ENCODE measurements at regions not wholly inside any gene's neighbourhood (a gene's known extent, or its start where the extent isn't known, plus 50 kb on each side); places are given as distances from the start of the nearest gene placed in this dataset.

GRCh38 chr10:130725474-130725970 is 586.0 kb downstream of the TCERG1L start:
- H3K27me3 ChIP-seq (replicated peaks in 2 of 5; ENCODE audit: control insufficient read depth in 4 of 5, insufficient read depth in 5 of 5, low read length in 4 of 5): peaks cover 0 to 1% (median 0%) of the 10 kb centered on the region in 5 experiments
- no peak overlapping the region for H3K27ac ChIP-seq (ENCODE audit: insufficient read depth in 1 of 2, low read depth in 1 of 2, low read length in 2 of 2, poor library complexity in 1 of 2, severe bottlenecking in 2 of 2)
- WGBS (ENCODE audit: insufficient coverage): 84% methylated on average over 5 of the region's 7 CpGs
- DNase-seq: no peak
- POLR2A ChIA-PET: no interaction called here
- H3K4me1 ChIP-seq (ENCODE audit: control extremely low read depth in 1 of 4, control insufficient read depth in 4 of 4, insufficient read depth in 4 of 4, low read length in 3 of 4): no peaks in the 10 kb centered on the region
- H3K4me3 ChIP-seq (ENCODE audit: control insufficient read depth in 1 of 7, extremely low read depth in 1 of 7, insufficient read depth in 4 of 7, low read depth in 2 of 7, low read length in 6 of 7): no peak overlapping the region
- H3K36me3 ChIP-seq (ENCODE audit: control insufficient read depth in 4 of 4, insufficient read depth in 4 of 4, low read length in 3 of 4): no peaks in the 10 kb centered on the region
- no peaks in the 10 kb centered on the region for H3K9me3 ChIP-seq (ENCODE audit: control extremely low read depth in 1 of 5, control insufficient read depth in 4 of 5, insufficient read depth in 2 of 5, low read depth in 1 of 5, low read length in 4 of 5)
- CTCF ChIA-PET: no interaction called here

GRCh38 chr10:130726996-130727725 is 584.4 kb downstream of the TCERG1L start:
- WGBS (ENCODE audit: insufficient coverage): 92% methylated on average over 14 of the region's 23 CpGs
- CTCF ChIA-PET: no interaction called here

GRCh38 chr10:130727766-130728490 is 583.6 kb downstream of the TCERG1L start:
- 82% methylated on average over 13 of the region's 15 CpGs for WGBS (ENCODE audit: insufficient coverage)
- CTCF ChIA-PET: no interaction called here

More at GRCh38 chr10:130726996-130727725, 584.4 kb downstream of the TCERG1L start:
- POLR2A ChIA-PET: no interaction called here
- no peak overlapping the region for H3K27ac ChIP-seq (ENCODE audit: insufficient read depth in 1 of 2, low read depth in 1 of 2, low read length in 2 of 2, poor library complexity in 1 of 2, severe bottlenecking in 2 of 2)
- H3K9me3 ChIP-seq (ENCODE audit: control extremely low read depth in 1 of 5, control insufficient read depth in 4 of 5, insufficient read depth in 2 of 5, low read depth in 1 of 5, low read length in 4 of 5): no peaks in the 10 kb centered on the region
- no peaks in the 10 kb centered on the region for H3K4me1 ChIP-seq (ENCODE audit: control extremely low read depth in 1 of 4, control insufficient read depth in 4 of 4, insufficient read depth in 4 of 4, low read length in 3 of 4)
- DNase-seq: no peak
- H3K36me3 ChIP-seq (ENCODE audit: control insufficient read depth in 4 of 4, insufficient read depth in 4 of 4, low read length in 3 of 4): no peaks in the 10 kb centered on the region
- H3K27me3 ChIP-seq (replicated peaks in 2 of 5; ENCODE audit: control insufficient read depth in 4 of 5, insufficient read depth in 5 of 5, low read length in 4 of 5): peaks cover 0 to 1% (median 0%) of the 10 kb centered on the region in 5 experiments
- no peak overlapping the region for H3K4me3 ChIP-seq (ENCODE audit: control insufficient read depth in 1 of 7, extremely low read depth in 1 of 7, insufficient read depth in 4 of 7, low read depth in 2 of 7, low read length in 6 of 7)

GRCh38 chr10:130728531-130729215 is 582.8 kb downstream of the TCERG1L start:
- DNase-seq: no peak
- no peaks in the 10 kb centered on the region for H3K36me3 ChIP-seq (ENCODE audit: control insufficient read depth in 4 of 4, insufficient read depth in 4 of 4, low read length in 3 of 4)
- ChIA-PET CTCF (no interaction called here), POLR2A (no interaction called here)
- H3K27ac ChIP-seq (ENCODE audit: insufficient read depth in 1 of 2, low read depth in 1 of 2, low read length in 2 of 2, poor library complexity in 1 of 2, severe bottlenecking in 2 of 2): no peak overlapping the region
- H3K27me3 ChIP-seq (replicated peaks in 2 of 5; ENCODE audit: control insufficient read depth in 4 of 5, insufficient read depth in 5 of 5, low read length in 4 of 5): no peaks in the 10 kb centered on the region
- H3K4me3 ChIP-seq (ENCODE audit: control insufficient read depth in 1 of 7, extremely low read depth in 1 of 7, insufficient read depth in 4 of 7, low read depth in 2 of 7, low read length in 6 of 7): no peak overlapping the region
- 90% methylated on average over 17 of the region's 23 CpGs for WGBS (ENCODE audit: insufficient coverage)
- no peaks in the 10 kb centered on the region for H3K9me3 ChIP-seq (ENCODE audit: control extremely low read depth in 1 of 5, control insufficient read depth in 4 of 5, insufficient read depth in 2 of 5, low read depth in 1 of 5, low read length in 4 of 5)
- H3K4me1 ChIP-seq (ENCODE audit: control extremely low read depth in 1 of 4, control insufficient read depth in 4 of 4, insufficient read depth in 4 of 4, low read length in 3 of 4): no peaks in the 10 kb centered on the region

More at GRCh38 chr10:130727766-130728490, 583.6 kb downstream of the TCERG1L start:
- Histone ChIP-seq H3K27me3 (replicated peaks in 2 of 5; ENCODE audit: control insufficient read depth in 4 of 5, insufficient read depth in 5 of 5, low read length in 4 of 5) (no peaks in the 10 kb centered on the region), H3K36me3 (ENCODE audit: control insufficient read depth in 4 of 4, insufficient read depth in 4 of 4, low read length in 3 of 4) (no peaks in the 10 kb centered on the region), H3K9me3 (ENCODE audit: control extremely low read depth in 1 of 5, control insufficient read depth in 4 of 5, insufficient read depth in 2 of 5, low read depth in 1 of 5, low read length in 4 of 5) (no peaks in the 10 kb centered on the region), H3K27ac (ENCODE audit: insufficient read depth in 1 of 2, low read depth in 1 of 2, low read length in 2 of 2, poor library complexity in 1 of 2, severe bottlenecking in 2 of 2) (no peak overlapping the region), H3K4me3 (ENCODE audit: control insufficient read depth in 1 of 7, extremely low read depth in 1 of 7, insufficient read depth in 4 of 7, low read depth in 2 of 7, low read length in 6 of 7) (no peak overlapping the region), H3K4me1 (ENCODE audit: control extremely low read depth in 1 of 4, control insufficient read depth in 4 of 4, insufficient read depth in 4 of 4, low read length in 3 of 4) (no peaks in the 10 kb centered on the region)
- POLR2A ChIA-PET: no interaction called here
- DNase-seq: no peak

- ChIA-PET CTCF (no interaction called here), POLR2A (no interaction called here)
- Histone ChIP-seq H3K36me3 (ENCODE audit: control insufficient read depth in 4 of 4, insufficient read depth in 4 of 4, low read length in 3 of 4) (no peaks in the 10 kb centered on the region), H3K4me1 (ENCODE audit: control extremely low read depth in 1 of 4, control insufficient read depth in 4 of 4, insufficient read depth in 4 of 4, low read length in 3 of 4) (no peaks in the 10 kb centered on the region), H3K4me3 (ENCODE audit: control insufficient read depth in 1 of 7, extremely low read depth in 1 of 7, insufficient read depth in 4 of 7, low read depth in 2 of 7, low read length in 6 of 7) (no peak overlapping the region), H3K27ac (ENCODE audit: insufficient read depth in 1 of 2, low read depth in 1 of 2, low read length in 2 of 2, poor library complexity in 1 of 2, severe bottlenecking in 2 of 2) (no peak overlapping the region), H3K9me3 (ENCODE audit: control extremely low read depth in 1 of 5, control insufficient read depth in 4 of 5, insufficient read depth in 2 of 5, low read depth in 1 of 5, low read length in 4 of 5) (no peaks in the 10 kb centered on the region), H3K27me3 (replicated peaks in 2 of 5; ENCODE audit: control insufficient read depth in 4 of 5, insufficient read depth in 5 of 5, low read length in 4 of 5) (no peaks in the 10 kb centered on the region)
- no peak for DNase-seq
Observed at GRCh38 chr10:130729876-130730275, 581.6 kb downstream of the TCERG1L start.

- H3K4me1 ChIP-seq (ENCODE audit: control extremely low read depth in 1 of 4, control insufficient read depth in 4 of 4, insufficient read depth in 4 of 4, low read length in 3 of 4): no peaks in the 10 kb centered on the region
- peaks cover 0 to 8% (median 0%) of the 10 kb centered on the region in 5 experiments for H3K27me3 ChIP-seq (replicated peaks in 2 of 5; ENCODE audit: control insufficient read depth in 4 of 5, insufficient read depth in 5 of 5, low read length in 4 of 5)
- ChIA-PET CTCF (no interaction called here), POLR2A (no interaction called here)
- DNase-seq: no peak
- H3K36me3 ChIP-seq (ENCODE audit: control insufficient read depth in 4 of 4, insufficient read depth in 4 of 4, low read length in 3 of 4): no peaks in the 10 kb centered on the region
- no peaks in the 10 kb centered on the region for H3K9me3 ChIP-seq (ENCODE audit: control extremely low read depth in 1 of 5, control insufficient read depth in 4 of 5, insufficient read depth in 2 of 5, low read depth in 1 of 5, low read length in 4 of 5)
- no peak overlapping the region for H3K27ac ChIP-seq (ENCODE audit: insufficient read depth in 1 of 2, low read depth in 1 of 2, low read length in 2 of 2, poor library complexity in 1 of 2, severe bottlenecking in 2 of 2)
- WGBS (ENCODE audit: insufficient coverage): 43% methylated on average over 2 of the region's 2 CpGs
- H3K4me3 ChIP-seq (ENCODE audit: control insufficient read depth in 1 of 7, extremely low read depth in 1 of 7, insufficient read depth in 4 of 7, low read depth in 2 of 7, low read length in 6 of 7): no peak overlapping the region
Observed at GRCh38 chr10:130737186-130737585, 574.3 kb downstream of the TCERG1L start.

- Histone ChIP-seq H3K4me3 (ENCODE audit: control insufficient read depth in 1 of 7, extremely low read depth in 1 of 7, insufficient read depth in 4 of 7, low read depth in 2 of 7, low read length in 6 of 7) (no peak overlapping the region), H3K27ac (ENCODE audit: insufficient read depth in 1 of 2, low read depth in 1 of 2, low read length in 2 of 2, poor library complexity in 1 of 2, severe bottlenecking in 2 of 2) (no peak overlapping the region), H3K27me3 (replicated peaks in 2 of 5; ENCODE audit: control insufficient read depth in 4 of 5, insufficient read depth in 5 of 5, low read length in 4 of 5) (peaks cover 0 to 8% (median 0%) of the 10 kb centered on the region in 5 experiments), H3K9me3 (ENCODE audit: control extremely low read depth in 1 of 5, control insufficient read depth in 4 of 5, insufficient read depth in 2 of 5, low read depth in 1 of 5, low read length in 4 of 5) (no peaks in the 10 kb centered on the region), H3K4me1 (ENCODE audit: control extremely low read depth in 1 of 4, control insufficient read depth in 4 of 4, insufficient read depth in 4 of 4, low read length in 3 of 4) (no peaks in the 10 kb centered on the region), H3K36me3 (ENCODE audit: control insufficient read depth in 4 of 4, insufficient read depth in 4 of 4, low read length in 3 of 4) (no peaks in the 10 kb centered on the region)
- ChIA-PET POLR2A (no interaction called here), CTCF (no interaction called here)
- DNase-seq: peak; percentile 2 to 16 (median 8)
- WGBS (ENCODE audit: insufficient coverage): 79% methylated on average over 2 of the region's 5 CpGs
Observed at GRCh38 chr10:130737621-130738020, 573.9 kb downstream of the TCERG1L start.
